WTC11 (cell line): ENCODE measurements at regions not wholly inside any gene's neighbourhood (a gene's known extent, or its start where the extent isn't known, plus 50 kb on each side); places are given as distances from the start of the nearest gene placed in this dataset.

Experiments used
- ATF1 ChIP-seq: sonication (generic); formaldehyde crosslinking; IDR thresholded peaks from 2 replicates; pipeline ENCODE4 v1.8.1; 2023; ENCODE audit warnings: mild to moderate bottlenecking, moderate library complexity, missing genetic modification reagents
- TCF7 ChIP-seq: sonication (generic); formaldehyde crosslinking; IDR thresholded peaks from 2 replicates; pipeline ENCODE4 v1.8.0; 2022; ENCODE audit warnings: mild to moderate bottlenecking, low read depth, missing genetic modification reagents, moderate library complexity
- TEAD4 ChIP-seq: sonication (generic); formaldehyde crosslinking; IDR thresholded peaks from 2 replicates; pipeline ENCODE4 v1.8.0; 2022; ENCODE audit warnings: mild to moderate bottlenecking, missing genetic modification reagents
- ZNF121 ChIP-seq: sonication (generic); formaldehyde crosslinking; IDR thresholded peaks from 2 replicates; pipeline ENCODE4 v1.8.0; 2023; ENCODE audit warnings: missing genetic modification reagents
- TF ChIP-seq, protein P1 (sequence below): fragments of 200-600 bp; IDR thresholded peaks from 2 replicates; pipeline ENCODE4 v1.8.0; 2022; ENCODE audit warnings: antibody characterized with exemption
- TF ChIP-seq, protein P2 (sequence below): sonication (generic); formaldehyde crosslinking; IDR thresholded peaks from 2 replicates; pipeline ENCODE4 v1.8.0; 2022; ENCODE audit warnings: mild to moderate bottlenecking, missing genetic modification reagents
- TF ChIP-seq, protein P3 (sequence below): sonication (generic); formaldehyde crosslinking; IDR thresholded peaks from 2 replicates; pipeline ENCODE4 v1.8.1; 2023; ENCODE audit warnings: mild to moderate bottlenecking, missing genetic modification reagents, moderate library complexity

DNA sequence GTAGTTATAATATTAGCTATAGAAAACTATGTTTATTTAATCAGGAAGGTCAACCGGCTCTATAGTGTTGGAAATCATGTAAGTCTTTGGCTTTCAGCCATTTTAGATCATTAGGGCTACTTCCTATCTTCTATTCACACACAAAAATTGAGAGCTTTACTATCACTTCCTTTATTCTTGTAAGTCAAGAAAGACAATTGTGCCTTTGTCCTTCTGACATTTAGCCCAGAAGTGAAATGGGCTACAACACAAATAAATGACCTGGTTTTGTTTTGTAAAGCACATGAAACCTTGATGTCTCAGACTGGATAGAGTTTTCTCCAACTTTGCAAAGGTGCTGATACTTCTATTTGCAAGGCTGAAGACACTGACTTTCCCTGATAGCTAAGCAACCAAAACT, 122.4 kb upstream of the ACSL4 start:
- TF ChIP-seq, protein P1, sequence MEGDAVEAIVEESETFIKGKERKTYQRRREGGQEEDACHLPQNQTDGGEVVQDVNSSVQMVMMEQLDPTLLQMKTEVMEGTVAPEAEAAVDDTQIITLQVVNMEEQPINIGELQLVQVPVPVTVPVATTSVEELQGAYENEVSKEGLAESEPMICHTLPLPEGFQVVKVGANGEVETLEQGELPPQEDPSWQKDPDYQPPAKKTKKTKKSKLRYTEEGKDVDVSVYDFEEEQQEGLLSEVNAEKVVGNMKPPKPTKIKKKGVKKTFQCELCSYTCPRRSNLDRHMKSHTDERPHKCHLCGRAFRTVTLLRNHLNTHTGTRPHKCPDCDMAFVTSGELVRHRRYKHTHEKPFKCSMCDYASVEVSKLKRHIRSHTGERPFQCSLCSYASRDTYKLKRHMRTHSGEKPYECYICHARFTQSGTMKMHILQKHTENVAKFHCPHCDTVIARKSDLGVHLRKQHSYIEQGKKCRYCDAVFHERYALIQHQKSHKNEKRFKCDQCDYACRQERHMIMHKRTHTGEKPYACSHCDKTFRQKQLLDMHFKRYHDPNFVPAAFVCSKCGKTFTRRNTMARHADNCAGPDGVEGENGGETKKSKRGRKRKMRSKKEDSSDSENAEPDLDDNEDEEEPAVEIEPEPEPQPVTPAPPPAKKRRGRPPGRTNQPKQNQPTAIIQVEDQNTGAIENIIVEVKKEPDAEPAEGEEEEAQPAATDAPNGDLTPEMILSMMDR = no peak
- no peak for TF ChIP-seq ZNF121 (CRISPR knock-in tag)
- TF ChIP-seq, protein P2, sequence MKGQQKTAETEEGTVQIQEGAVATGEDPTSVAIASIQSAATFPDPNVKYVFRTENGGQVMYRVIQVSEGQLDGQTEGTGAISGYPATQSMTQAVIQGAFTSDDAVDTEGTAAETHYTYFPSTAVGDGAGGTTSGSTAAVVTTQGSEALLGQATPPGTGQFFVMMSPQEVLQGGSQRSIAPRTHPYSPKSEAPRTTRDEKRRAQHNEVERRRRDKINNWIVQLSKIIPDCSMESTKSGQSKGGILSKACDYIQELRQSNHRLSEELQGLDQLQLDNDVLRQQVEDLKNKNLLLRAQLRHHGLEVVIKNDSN (CRISPR knock-in tag) = no peak
- TF ChIP-seq, protein P3, sequence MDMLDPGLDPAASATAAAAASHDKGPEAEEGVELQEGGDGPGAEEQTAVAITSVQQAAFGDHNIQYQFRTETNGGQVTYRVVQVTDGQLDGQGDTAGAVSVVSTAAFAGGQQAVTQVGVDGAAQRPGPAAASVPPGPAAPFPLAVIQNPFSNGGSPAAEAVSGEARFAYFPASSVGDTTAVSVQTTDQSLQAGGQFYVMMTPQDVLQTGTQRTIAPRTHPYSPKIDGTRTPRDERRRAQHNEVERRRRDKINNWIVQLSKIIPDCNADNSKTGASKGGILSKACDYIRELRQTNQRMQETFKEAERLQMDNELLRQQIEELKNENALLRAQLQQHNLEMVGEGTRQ (CRISPR knock-in tag) = no peak
- no peak for TF ChIP-seq TEAD4
- no peak for TF ChIP-seq TCF7
- no peak for TF ChIP-seq ATF1 (CRISPR knock-in tag)
